ENCODE measurements at regions not wholly inside any gene's neighbourhood (a gene's known extent, or its start where the extent isn't known, plus 50 kb on each side); places are given as distances from the start of the nearest gene placed in this dataset.

GRCh38 chr2:59461127-59461526, 1092.3 kb downstream of the BCL11A start:
- ATAC-seq: no peak

GRCh38 chr2:59458800-59459199, 1094.7 kb downstream of the BCL11A start:
- intact Hi-C loops (cut with DNase I): no loop called here
- Histone ChIP-seq H3K36me3 (ENCODE audit: insufficient read depth in 1 of 2, low read depth in 1 of 2) (no peaks in the 10 kb centered on the region), H3K27me3 (ENCODE audit: insufficient read depth in 3 of 3, low read length in 2 of 3) (peaks cover 0 to 1% (median 0%) of the 10 kb centered on the region in 3 donors), H3K4me1 (no peaks in the 10 kb centered on the region), H3K9me3 (no peaks in the 10 kb centered on the region), H3K27ac (no peak overlapping the region), H3K4me3 (no peak overlapping the region)
- DNase-seq (no peak), ATAC-seq (no peak)
- no peak for TF ChIP-seq CTCF (IDR thresholded peaks at IDR 0.05)
- WGBS, 3 donors: 34 to 44% (median 34%) methylated on average over 5 of the region's 5 CpGs

More at GRCh38 chr2:59461127-59461526, 1092.3 kb downstream of the BCL11A start:
- Histone ChIP-seq H3K9me3 (no peaks in the 10 kb centered on the region), H3K36me3 (ENCODE audit: insufficient read depth in 1 of 2, low read depth in 1 of 2) (no peaks in the 10 kb centered on the region), H3K27ac (no peak overlapping the region), H3K27me3 (ENCODE audit: insufficient read depth in 3 of 3, low read length in 2 of 3) (peaks cover 0 to 1% (median 0%) of the 10 kb centered on the region in 3 donors), H3K4me3 (no peak overlapping the region), H3K4me1 (no peaks in the 10 kb centered on the region)
- WGBS, 3 donors: 23 to 36% (median 29%) methylated on average over 1 of the region's 1 CpG
- no peak for DNase-seq
- no peak for TF ChIP-seq CTCF (IDR thresholded peaks at IDR 0.05)
- intact Hi-C loops (cut with DNase I): no loop called here

- Histone ChIP-seq H3K4me1 (no peaks in the 10 kb centered on the region), H3K4me3 (no peak overlapping the region), H3K9me3 (no peaks in the 10 kb centered on the region), H3K27me3 (ENCODE audit: insufficient read depth in 3 of 3, low read length in 2 of 3) (no peaks in the 10 kb centered on the region), H3K27ac (no peak overlapping the region), H3K36me3 (ENCODE audit: insufficient read depth in 1 of 2, low read depth in 1 of 2) (no peaks in the 10 kb centered on the region)
- intact Hi-C loops (cut with DNase I): no loop called here
- TF ChIP-seq CTCF (IDR thresholded peaks at IDR 0.05): no peak
- whole genome bisulfite sequencing, 3 donors: 78 to 83% (median 80%) methylated on average over 2 of the region's 2 CpGs
- DNase-seq (no peak), ATAC-seq (no peak)
Observed at GRCh38 chr2:59456285-59456684, 1097.2 kb downstream of the BCL11A start.

GRCh38 chr2:59449274-59449673, 1104.2 kb downstream of the BCL11A start:
- TF ChIP-seq CTCF (IDR thresholded peaks at IDR 0.05): no peak
- 69 to 81% (median 78%) methylated on average over 1 of the region's 1 CpG for WGBS, 3 donors
- Histone ChIP-seq H3K27me3 (ENCODE audit: insufficient read depth in 3 of 3, low read length in 2 of 3) (no peaks in the 10 kb centered on the region), H3K36me3 (ENCODE audit: insufficient read depth in 1 of 2, low read depth in 1 of 2) (no peaks in the 10 kb centered on the region), H3K27ac (no peak overlapping the region), H3K4me1 (no peaks in the 10 kb centered on the region), H3K9me3 (no peaks in the 10 kb centered on the region), H3K4me3 (no peak overlapping the region)
- ATAC-seq (no peak), DNase-seq (no peak)
- intact Hi-C loops (cut with DNase I): no loop called here

- Histone ChIP-seq H3K4me3 (no peak overlapping the region), H3K36me3 (ENCODE audit: insufficient read depth in 1 of 2, low read depth in 1 of 2) (no peaks in the 10 kb centered on the region), H3K9me3 (no peaks in the 10 kb centered on the region), H3K4me1 (no peaks in the 10 kb centered on the region), H3K27ac (no peak overlapping the region), H3K27me3 (ENCODE audit: insufficient read depth in 3 of 3, low read length in 2 of 3) (no peaks in the 10 kb centered on the region)
- intact Hi-C loops (cut with DNase I): no loop called here
- ATAC-seq (no peak), DNase-seq (no peak)
- 71 to 73% (median 73%) methylated on average over 7 of the region's 7 CpGs for WGBS, 3 donors
- TF ChIP-seq CTCF (IDR thresholded peaks at IDR 0.05): no peak
Observed at GRCh38 chr2:59440491-59440890, 1113.0 kb downstream of the BCL11A start.
